NCI-H2171 treated with DMSO at 0.1 percent for 48 hours (cell line): ENCODE measurements at regions not wholly inside any gene's neighbourhood (a gene's known extent, or its start where the extent isn't known, plus 50 kb on each side); places are given as distances from the start of the nearest gene placed in this dataset.
"Not testable (repeated sequence)": the region's sequence is repeated elsewhere in the genome, so short reads cannot be mapped to it uniquely, and the experiment has no call there.

Source experiments
- DNase-seq: peaks from one replicate; lab custom pipeline; 2025; lab: John Stamatoyannopoulos, UW

GRCh38 chr14:83559721-83560120 lies 1970.2 kb upstream of the FLRT2 start:
- DNase-seq: no peak

GRCh38 chr14:83561261-83561660 lies 1968.7 kb upstream of the FLRT2 start:
- DNase-seq: no peak

- no peak for DNase-seq
These were observed 1963.4 kb upstream of the FLRT2 start for GRCh38 chr14:83566567-83566966.

DNA sequence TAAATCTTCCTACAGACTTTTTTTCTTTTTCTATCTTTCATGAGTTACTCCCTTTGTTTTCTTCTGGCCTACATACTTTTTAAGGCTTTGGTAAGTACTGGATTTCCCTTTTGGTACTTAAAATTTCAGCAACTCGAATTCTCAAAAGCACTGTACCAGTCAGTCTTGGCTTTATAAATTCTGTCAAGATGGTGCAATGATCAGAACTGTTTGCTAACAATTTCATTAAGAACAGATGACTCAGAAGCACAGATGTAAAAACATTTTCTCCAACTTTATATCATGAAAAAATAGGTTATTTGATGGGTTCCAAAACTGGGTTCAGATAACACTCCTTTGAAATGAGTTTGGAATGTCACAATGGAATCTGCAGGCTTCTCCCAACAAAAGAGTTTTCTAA lies 1961.8 kb upstream of the FLRT2 start:
- no peak for DNase-seq

- DNase-seq: peak; percentile 15
These were observed 1954.6 kb upstream of the FLRT2 start for GRCh38 chr14:83575301-83575700.

GRCh38 chr14:83583201-83583600 lies 1946.7 kb upstream of the FLRT2 start:
- DNase-seq: no peak

DNA sequence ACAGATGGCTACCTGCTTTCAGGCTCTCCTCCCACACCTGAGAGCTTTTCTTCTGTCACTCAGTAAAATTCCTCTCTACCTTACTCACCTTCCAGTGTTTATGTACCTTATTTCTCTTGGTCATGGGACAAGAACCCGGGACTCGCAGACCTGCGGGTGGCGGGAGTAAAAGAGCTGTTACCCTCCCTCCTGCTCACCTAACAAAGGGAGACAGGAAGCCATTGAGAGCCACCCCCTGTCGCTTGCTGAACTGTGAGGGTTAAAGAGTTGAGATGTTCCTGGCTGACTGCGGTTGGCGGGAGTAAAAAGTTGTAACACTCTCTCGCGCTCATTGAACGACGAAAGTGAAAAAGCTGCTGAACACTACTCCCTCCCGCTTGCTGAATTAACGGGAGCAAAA lies 1935.1 kb upstream of the FLRT2 start:
- DNase-seq: no peak

GRCh38 chr14:83607682-83608081 lies 1922.3 kb upstream of the FLRT2 start:
- peak; percentile 85 for DNase-seq

- no peak for DNase-seq
These were observed 1918.5 kb upstream of the FLRT2 start for GRCh38 chr14:83611491-83611890.

DNA sequence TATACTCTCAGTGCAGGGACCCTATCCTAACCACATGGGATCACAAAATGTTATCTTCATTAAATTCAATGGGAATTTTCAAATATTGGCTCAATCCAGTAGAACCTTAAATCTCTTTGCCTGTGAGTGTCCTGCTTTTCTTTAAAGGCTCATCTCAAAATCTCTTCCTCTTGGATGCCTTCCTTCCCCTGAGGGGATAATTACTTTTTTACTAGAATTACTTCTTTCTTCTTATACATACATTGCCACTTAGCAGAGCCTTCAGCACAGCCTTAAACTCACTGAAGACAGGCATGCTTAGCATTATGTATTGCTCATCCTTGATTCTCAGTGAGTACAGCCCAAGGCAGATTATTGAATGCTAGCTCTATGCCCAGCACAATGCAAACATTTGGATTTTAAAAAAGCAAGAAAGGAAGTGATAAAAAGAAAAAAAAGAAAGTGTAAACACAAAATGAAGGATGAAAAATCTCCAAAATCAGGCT lies 1918.0 kb upstream of the FLRT2 start:
- no peak for DNase-seq

DNA sequence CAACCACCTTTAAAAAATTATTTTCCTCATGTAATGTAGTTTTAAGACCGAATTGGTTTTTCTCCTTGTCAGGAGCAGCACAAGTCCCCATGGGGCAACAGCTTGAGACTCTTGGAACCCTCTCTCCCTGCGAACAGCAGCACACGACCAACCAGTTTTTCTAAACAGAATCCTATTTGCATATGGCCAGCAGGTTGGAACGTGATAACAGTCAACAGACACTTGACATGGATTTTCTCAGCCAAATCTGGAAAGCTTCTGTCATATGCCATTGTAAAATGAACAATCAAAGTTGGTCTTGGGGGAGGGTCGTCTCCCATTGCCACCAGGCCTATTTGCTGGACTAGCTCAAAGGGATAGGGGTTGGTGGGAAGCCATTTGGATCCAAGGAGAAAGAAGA lies 1915.0 kb upstream of the FLRT2 start:
- peak; percentile 96 for DNase-seq

DNA sequence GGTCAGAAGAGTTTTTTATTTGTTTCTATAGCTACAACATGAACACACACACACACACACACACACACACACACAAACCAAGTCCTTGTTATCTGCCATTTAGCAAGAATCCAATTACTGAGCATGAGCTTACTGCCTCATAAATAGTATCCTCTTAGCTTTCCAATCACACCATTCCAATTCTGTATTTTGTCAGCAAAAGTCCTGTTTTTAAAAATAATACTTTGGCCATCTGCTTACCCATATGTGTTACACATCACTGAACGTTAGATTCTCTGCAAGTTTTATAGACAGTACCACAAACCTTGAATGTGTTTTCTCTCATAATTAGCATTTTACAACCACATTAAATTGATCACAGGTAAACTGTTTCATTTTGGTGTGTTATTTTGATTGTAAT lies 1905.4 kb upstream of the FLRT2 start:
- peak; percentile 64 for DNase-seq

- no peak for DNase-seq
These were observed 1897.6 kb upstream of the FLRT2 start for GRCh38 chr14:83632375-83632774.

- DNase-seq: no peak
These were observed 1891.0 kb upstream of the FLRT2 start for GRCh38 chr14:83638748-83639504.

DNA sequence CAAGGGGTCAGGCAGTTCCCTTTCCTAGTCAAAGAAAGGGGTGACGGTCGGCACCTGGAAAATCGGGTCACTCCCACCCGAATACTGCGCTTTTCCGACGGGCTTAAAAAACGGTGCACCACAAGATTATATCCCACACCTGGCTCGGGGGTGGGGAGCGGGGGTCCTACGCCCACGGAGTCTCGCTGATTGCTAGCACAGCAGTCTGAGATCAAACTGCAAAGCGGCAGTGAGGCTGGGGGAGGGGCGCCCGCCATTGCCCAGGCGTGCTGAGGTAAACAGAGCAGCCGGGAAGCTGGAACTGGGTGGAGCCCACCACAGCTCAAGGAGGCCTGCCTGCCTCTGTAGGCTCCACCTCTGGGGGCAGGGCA lies 1890.5 kb upstream of the FLRT2 start:
- DNase-seq: not testable (repeated sequence)

DNA sequence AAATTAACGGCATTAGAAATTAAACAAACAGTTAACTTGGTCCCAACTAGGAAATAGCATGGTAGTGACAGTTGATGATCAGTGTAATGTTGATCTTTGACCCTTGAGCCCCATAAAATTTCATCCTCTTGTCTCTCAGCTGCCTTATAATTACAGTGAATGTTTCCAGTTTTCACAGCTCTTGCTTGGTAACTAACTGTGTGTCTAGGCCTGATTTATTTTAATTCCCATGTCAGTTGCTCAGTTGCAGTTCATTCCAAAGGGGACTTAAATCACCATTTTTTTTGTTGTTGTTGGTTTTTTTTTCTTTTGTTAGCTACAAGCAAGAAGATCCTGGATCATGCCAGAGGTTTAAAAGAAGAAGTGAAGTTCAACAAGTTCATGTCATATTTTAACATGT lies 1883.7 kb upstream of the FLRT2 start:
- DNase-seq: no peak

DNA sequence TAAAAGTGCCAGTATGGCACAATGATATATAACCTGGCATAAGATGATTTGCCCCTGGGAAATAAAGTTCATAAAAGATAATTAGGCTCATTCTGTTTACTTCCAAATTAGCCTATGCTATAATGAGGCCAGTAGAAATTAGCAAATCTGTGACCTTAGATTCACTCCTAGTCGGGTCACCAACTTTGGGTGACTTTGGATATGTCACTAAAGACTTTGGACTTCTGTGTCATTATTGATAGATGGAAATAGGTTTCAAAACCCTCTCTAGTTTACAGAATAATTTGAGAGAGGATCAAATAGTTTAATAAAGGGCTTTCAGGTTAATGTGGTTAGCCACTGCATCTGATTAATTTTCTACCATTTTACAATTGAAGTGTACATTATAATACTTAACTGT lies 1869.3 kb upstream of the FLRT2 start:
- no peak for DNase-seq

DNA sequence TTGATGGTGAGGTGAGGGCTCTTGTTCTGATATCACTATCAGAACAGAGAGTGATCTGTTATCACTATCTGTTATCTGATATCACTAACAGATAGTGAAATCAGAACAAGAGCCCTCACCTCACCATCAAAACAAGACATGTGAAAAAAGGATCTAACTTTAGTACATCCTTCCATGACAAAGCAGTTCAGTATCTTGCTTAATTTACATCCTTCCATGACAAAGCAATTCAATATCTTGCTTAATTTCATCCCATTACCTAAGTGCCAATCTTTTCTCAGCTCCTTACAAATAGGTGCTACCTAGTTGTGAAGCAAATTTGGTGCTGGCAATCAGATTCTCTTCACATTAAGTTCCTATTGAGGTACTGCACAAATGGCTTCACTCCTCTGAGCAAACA lies 1865.6 kb upstream of the FLRT2 start:
- peak; percentile 29 for DNase-seq

GRCh38 chr14:83689265-83689664 lies 1840.7 kb upstream of the FLRT2 start:
- DNase-seq: no peak

DNA sequence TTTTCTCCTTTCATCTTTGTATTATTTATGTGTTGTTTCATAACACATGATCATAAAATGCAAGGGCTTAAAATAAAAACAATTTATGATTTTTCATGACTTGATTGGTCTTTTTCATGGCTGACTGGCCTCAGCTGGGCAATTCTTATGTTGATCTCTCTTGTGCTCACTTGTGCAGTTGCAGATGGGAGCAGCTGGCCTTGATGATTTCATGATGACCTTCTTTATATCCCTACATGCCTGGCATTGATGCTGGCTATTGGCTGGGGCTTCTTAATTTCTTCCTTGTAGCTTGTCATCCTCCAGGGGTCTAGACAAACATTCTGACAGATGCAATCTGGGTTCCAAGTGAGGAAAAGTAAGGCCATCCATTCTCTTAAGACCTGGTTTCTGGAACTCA lies 1832.8 kb upstream of the FLRT2 start:
- DNase-seq: peak; percentile 13

GRCh38 chr14:83702619-83703018 lies 1827.3 kb upstream of the FLRT2 start:
- DNase-seq: no peak

GRCh38 chr14:83706231-83706954 lies 1823.6 kb upstream of the FLRT2 start:
- peak; percentile 99 for DNase-seq

GRCh38 chr14:83707056-83707455 lies 1822.9 kb upstream of the FLRT2 start:
- DNase-seq: no peak

GRCh38 chr14:83709116-83709515 lies 1820.8 kb upstream of the FLRT2 start:
- DNase-seq: no peak
